ENCODE measurements at regions not wholly inside any gene's neighbourhood (a gene's known extent, or its start where the extent isn't known, plus 50 kb on each side); places are given as distances from the start of the nearest gene placed in this dataset.
"Not testable (repeated sequence)": the region's sequence is repeated elsewhere in the genome, so short reads cannot be mapped to it uniquely, and the experiment has no call there.

DNA sequence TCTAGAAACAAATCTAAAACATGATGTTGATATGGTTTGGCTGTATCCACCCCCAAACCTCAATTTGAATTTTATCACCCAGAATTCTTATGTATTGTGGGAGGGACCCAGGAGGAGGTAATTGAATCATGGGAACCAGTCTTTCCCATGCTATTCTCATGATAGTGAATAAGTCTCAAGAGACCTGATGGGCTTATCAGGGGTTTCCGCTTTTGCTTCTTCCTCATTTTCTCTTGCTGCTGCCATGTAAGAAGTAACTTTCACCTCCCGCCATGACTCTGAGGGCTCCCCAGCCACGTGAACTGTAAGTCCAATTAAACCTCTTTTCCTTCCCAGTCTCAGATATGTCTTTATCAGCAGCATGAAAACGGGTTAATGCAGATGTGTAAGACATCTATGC is 232.7 kb upstream of the ONECUT1 start:
- DNase-seq (ENCODE audit: low spot score), result no peak

DNA sequence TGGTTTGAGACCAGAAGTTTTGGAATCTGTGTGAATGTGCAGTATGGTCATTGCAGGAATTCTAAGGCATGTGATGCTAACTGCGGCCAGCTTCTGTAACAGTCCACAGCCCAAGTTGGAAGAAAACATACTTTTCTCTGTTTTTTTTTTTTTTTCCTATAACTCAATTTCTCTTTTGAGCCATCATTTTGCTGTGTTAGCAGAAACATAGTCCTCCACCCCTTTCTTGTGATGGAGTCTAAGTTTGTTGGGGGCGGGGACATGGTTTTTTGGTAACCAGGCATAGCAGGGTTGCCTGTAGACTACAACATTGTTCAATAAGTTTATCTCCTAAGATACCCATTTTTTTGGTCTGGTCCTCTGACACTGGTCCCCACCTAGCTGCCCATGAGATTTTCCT is 223.2 kb upstream of the ONECUT1 start:
- no peak for DNase-seq (ENCODE audit: low spot score)

DNA sequence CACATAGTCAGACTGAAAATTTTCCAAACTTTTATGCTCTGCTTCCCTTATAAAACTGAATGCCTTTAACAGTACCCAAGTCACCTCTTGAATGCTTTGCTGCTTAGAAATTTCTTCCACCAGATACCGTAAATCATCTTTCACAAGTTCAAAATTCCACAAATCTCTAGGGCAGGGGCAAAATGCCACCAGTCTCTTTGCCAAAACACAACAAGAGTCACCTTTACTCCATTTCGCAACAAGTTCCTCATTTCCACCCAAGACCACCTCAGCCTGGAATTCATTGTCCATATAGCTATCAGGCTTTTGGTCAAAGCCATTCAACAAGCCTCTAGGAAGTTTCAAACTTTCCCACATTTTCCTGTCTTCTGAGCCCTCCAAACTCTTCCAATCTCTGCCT is 221.6 kb upstream of the ONECUT1 start:
- DNase-seq (ENCODE audit: low spot score), result not testable (repeated sequence)

DNA sequence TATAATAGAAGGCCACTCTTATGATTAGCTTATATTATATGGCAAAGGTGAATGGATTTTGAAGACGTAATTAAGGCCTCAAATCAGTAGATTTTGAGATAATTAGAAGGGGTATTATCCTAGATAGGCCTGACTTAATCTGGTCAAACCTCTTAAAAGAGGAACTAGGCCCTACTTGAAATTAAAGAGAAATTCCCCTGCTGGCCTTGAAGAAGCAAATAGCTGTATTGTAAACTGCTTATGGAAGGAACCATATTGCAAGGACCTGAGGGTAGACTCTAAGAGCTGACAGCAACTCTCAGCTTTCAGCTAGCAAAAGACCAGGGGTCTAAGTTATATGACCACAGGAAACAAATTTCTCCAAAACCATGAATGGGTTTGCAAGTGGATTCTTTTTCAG is 219.0 kb upstream of the ONECUT1 start:
- DNase-seq (ENCODE audit: low spot score), result no peak

DNA sequence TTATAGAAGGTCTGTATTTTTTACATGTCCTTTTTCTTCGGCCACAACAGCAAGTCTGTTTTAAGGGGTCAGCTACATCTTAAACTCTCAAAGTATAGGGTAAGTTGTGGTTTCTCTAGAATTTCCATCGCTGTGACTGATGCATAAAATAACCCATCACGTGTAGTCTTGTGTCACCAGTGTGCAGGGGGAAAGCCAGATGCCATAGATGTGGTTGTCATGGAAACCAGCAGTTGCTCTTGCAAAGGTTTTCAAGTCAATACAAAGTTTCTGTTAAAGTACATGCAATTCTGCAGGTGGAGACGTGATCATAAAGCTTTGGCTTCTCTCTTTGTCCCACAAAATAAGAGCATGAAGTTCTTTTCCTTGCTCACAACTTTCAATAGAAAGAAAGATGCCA is 210.3 kb upstream of the ONECUT1 start:
- DNase-seq (ENCODE audit: low spot score), result no peak

DNA sequence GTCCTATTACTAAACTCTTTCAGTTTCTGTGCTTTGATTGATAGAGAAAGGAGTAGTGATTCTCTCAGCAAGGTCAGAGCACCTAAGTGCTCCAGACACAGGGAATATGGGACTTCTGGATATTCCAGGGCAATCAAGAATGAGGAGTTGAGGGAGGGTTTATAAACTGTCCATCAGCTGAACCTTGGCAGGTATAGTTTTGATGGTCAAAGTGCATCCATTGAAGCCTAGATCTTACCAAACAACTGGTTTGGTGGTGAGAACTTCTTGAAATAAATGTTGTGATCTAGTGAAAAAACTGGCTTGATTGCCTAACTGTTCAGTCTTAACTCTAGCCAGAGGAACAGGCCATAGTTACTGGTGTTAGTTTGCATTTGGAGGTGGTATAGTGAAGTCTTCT is 207.0 kb upstream of the ONECUT1 start:
- no peak for DNase-seq (ENCODE audit: low spot score)

DNA sequence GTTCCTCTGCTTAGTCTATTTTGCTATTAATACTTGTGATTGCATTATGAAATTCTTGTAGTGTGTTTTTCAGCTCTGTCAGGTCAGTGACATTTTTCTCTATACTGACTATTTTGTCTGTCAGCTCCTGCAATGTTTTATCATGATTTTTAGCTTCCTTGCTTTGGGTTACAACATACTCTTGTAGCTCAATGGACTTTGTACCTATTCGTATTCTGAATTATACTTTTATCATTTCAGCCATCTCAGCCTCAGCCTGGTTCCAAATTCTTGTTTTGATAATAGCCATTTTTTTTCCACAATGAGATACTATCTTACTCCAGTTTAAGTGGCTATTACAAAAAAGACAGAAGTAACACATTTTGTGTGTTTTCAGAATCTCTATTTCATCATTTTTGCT is 204.2 kb upstream of the ONECUT1 start:
- DNase-seq (ENCODE audit: low spot score), result no peak

DNA sequence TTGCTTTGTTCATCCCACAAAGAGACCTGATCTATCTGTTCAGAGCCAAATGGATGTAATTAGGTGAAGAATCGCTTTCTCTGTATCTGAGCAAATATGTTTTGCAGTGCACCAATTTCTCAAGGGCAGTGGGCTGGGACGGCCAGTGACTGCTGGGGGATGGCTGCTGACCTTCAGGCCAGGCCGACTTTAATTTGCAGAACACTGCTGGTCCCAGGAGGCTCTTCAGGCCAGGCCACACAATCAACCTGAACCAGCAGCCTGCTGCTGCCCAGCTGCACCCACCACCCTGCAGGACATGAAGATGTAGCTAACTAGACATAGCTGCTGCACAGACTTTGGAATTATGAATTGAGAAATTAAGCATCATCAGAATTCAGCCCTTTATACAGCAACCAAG is 194.4 kb upstream of the ONECUT1 start:
- DNase-seq (ENCODE audit: low spot score), result no peak

DNA sequence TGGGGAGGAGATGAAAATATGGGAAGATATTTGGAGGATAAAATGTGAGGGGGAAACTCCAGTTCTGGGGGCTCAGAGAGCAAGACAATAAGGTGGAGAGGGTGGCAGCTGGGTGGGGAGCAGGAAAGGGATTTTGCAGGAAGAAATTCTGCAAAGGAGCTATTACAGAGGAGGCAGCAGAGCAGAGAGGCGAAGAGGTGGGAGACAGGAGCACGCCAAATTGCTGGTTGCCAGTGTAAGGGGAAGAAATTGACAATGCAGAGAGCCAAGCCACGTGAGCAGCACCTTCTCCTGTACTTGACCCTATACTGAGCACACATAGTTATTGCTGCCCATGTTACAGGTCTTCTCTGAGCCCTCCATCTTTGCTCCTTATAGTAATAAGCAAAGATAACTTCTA is 190.3 kb upstream of the ONECUT1 start:
- no peak for DNase-seq (ENCODE audit: low spot score)

DNA sequence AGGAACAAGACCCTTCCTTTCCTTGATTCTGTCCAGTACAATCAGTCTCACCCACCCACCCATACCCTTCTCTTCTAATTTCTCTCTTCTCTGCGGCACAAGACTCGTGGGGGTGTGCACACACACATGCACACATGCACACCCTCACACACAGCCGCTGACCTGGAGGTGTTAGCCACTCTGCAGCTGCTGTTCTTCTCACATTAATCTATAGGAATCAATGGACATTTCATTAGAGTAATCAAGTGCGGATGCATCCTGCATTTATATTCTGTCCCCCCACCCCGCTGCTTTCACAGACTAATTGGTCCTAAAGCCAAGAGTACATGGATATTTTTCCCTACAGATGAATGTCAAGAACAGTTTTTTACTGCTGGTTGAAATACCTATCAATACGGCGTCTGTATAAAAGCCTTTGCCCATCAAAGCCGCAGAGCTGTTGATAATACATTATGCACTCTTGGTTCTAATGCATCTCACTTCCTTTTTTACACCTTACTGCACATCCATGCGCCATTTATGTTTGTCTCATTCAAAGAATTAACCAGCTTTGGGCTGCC is 186.5 kb upstream of the ONECUT1 start:
- no peak for DNase-seq (ENCODE audit: low spot score)

DNA sequence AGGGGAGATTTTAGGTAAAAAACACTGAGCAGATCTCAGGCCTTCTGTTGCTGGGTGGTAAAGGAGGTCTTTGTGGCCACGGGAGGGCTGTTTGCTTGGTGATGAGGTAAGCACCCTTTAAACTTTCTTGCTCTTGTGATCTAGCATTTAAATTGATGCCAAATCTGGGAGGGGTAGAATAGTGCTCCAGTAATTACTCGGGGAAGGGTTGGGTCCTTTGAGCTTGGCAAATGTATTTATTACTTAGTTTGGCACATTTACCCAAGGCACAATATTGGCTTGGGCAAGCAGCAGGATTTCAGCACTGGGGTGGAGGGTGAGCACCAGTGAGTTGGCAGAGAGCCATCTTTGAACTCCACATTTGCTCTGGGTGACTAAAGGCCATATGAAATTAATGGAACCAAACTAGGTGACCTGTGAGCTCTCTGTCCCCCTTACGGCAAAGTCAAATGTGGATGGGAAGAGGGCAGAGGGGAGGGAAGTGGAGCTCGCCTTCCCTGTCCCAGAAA is 185.9 kb upstream of the ONECUT1 start:
- no peak for DNase-seq (ENCODE audit: low spot score)

DNA sequence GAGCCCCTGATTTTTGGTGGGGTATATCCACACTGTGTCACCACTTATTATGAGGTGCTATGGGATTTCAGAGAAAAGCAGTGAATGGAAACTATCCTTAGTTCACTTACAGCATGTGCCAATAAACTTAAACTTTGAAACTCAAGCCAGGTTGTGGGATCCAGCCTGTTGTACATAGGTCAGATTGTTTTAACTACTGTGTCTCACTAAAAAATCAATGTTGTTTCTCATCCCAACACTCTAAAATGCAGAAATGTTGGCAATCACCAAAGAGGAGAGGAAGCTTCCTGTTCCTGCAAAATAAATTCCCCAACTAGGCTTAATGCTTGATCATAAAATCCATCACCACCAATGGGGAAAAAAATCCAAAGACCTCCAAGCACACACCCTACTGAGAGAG is 173.7 kb upstream of the ONECUT1 start:
- no peak for DNase-seq (ENCODE audit: low spot score)

DNA sequence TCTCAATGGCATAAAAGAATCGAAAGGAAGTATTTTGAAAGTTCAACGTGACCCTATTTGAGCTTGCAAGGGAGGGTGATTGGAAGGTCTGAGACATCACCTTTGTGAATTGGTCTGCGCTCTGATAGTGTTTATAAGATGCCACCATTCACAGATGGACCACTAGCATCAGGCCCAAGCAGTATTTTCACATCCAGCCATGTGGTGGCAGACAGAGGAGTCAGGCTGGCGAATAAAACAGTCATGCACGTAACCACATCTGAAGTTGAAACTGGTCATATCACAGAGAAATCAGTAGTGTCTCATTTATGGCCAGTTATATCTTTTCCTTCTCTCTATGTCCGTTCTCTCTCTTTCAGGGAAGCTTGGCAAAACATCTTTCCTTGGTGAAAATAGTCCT is 170.1 kb upstream of the ONECUT1 start:
- no peak for DNase-seq (ENCODE audit: low spot score)

DNA sequence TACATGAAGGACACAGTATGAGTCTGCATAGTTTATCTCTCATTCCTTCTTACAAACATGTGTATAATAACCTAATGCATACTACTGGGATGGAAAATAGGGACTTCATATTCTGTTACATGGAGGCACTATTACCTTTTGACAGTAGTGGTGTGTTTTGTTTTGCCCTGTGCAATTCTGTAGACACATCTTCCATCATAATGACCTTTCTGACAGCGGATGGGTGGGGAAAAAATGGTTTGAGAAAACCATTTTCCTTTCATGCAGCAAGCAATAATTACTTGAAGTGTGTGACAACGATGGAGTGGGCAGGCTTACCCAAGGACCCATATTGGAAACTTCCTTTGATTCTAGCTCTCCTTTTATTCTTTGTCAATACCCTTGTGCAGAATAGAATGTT is 153.6 kb upstream of the ONECUT1 start:
- no peak for DNase-seq (ENCODE audit: low spot score)

DNA sequence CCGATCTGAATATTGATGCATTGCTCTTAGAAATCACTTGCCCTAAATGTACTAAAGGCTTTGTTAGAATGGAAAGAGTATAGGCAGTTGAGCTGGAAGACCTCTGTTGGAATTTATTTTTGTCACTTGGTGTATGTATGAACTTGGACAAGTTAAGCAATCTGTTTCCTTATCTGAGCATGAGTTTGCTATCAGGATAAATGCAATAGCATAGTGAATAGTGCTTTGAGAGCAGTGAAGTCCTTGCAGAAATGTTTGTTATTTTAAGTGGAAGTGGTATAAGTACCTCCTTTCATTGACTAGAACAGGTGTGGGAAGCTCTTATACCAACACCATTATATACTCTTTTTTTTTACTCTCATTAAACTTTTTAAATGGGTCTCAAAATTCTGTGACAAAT is 146.4 kb upstream of the ONECUT1 start:
- no peak for DNase-seq (ENCODE audit: low spot score)

DNA sequence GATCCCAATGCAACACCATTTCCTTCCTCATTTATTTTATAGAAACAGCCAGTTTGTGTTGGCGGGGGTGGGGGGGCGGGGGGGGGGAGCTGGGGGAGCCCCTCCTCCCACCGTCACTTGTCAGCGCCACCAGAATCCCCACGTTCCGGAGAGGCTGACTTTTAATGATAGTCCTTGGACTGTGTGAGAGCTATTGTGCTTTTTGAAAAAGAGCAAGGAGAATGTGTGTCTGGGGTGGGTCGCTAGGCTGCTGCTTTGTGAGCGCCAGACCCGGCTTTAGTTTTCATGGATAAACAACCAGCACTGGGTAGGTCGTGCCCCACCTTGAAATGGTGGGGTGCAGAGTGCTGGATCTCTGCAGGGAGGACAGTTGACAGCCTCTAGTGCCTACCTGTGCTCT is 135.0 kb upstream of the ONECUT1 start:
- DNase-seq (ENCODE audit: low spot score), result no peak

DNA sequence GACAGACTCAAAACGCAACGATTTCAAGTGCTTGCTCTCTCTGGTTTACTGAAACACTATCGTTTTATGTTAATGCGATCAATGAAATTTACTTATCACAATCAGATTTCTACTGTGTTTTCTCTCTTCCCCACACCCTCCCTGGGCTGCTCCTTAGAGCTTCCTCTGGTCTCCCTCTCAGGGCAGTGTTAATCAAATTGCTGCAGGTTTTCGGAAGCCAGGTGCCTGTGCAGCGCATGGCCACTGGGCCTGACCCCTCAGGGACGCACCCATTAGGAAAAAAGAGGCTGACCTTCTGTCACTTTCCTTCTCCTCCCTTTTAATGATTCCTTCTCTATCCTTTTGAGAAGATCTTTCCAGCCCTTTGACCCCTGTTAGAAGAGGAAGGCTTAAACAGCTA is 134.5 kb upstream of the ONECUT1 start:
- DNase-seq (ENCODE audit: low spot score), result no peak

DNA sequence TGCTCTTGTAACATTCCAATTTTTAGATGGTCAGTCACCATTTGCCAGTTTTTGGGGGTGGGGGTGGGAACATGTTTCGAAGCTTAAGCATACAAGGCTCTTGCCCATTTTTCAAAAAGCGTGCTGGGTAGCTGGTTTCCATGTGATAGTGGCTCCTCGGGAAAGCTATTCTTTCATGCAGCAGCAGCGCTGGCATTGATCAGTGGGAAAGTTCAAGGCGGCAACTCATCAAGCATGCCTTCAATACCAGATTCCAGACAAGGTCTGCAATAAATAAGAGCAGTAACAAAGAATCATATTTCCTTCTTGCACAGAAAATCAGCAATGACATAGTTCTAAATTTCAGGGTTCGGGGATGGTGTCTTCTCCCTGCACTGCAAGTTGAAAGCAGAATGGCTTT is 133.5 kb upstream of the ONECUT1 start:
- DNase-seq (ENCODE audit: low spot score), result no peak

DNA sequence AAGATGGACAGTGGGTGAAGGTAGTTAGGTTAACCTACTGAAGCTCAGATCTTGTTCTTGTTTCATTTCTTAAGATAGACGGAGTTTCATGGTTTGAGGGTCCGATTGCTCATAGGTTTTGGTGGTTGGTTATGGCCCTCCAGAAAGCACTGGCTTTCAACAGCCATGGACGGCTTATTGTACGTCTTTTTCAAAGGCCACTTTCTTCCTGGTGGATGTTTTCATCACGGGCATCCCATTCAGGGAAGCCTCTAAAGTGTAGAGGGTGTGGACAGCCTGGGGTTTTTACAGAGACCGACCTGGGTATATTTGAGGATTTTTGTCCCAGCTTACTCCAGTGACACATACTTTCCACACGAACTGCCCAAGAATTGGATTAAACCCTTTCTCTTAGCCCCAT is 132.7 kb upstream of the ONECUT1 start:
- DNase-seq (ENCODE audit: low spot score), result no peak

DNA sequence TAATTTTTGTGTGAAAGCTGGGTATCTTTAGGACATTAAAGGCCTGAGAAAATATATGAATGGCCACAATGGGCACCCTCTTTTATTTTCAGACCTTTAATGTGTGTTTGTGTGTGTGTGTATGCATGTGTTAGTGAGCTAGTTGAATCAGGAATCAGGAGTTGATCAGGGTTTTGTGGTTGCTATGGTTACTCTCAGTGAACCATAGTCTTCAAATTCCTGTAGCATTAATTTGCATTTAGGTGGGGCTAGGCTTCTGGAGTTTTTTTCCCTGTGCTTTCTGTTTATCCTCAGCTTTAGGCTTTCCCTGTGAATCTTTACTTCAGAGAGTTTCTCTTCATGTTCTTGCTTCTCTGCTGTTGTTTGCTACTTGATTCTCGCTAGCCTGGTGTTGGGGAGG is 122.0 kb upstream of the ONECUT1 start:
- no peak for DNase-seq (ENCODE audit: low spot score)

DNA sequence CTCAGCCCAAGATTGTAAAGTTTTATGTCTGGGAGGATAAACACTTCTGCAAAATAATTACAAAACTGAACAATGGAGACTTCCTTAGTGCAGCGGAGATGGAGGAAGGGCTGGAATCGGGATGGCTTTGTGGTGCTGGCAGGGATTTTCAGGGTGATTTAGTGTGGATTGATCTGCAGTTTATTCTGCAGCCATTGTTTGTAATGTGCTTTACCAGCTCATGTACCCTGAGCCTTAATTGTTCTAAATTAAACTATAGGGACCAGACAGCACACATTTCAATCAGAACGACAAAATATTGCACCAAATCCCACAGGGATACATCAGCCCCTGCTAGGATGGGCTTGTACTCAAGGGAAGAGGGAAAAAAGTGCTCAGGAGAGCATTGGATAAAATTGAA is 103.2 kb upstream of the ONECUT1 start:
- no peak for DNase-seq (ENCODE audit: low spot score)

DNA sequence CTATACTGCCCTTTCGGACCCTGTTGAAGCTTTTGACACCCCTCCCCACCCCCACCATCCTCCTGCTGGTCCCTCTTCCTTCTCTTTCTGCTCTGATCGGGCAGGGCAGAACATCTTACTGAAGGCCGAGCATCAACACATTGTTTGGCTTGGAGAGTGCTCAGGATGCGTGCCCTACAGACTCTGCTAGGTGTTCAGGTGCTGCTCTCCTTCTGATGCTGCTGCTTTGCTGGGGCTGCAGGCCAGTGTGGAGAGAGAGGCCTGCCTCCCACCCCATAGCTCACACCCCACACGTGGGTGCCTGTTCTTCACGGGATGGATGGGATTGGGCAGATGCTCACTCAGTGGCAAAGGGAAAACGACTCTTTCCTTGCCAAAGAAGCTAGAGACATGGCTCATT is 89.8 kb upstream of the ONECUT1 start:
- no peak for DNase-seq (ENCODE audit: low spot score)

DNA sequence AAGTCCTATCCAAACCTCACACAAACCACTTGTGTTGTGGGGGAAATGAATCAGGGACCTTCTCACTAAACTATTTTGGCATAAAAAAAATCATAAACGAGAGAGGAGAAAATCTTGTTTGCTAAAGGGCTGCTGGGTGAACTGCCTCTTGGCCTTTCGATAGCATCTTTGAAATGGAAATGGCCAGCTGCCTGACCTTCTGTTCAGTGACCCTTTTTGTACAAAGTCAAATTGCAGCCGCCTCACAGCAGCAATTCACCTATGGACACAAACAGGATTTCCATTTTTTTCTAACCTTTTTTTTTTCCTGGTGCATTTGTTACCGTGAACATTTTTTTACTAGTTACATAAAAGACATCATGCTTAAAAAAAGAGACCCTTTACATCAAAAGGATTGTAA is 89.0 kb upstream of the ONECUT1 start:
- DNase-seq (ENCODE audit: low spot score), result no peak

DNA sequence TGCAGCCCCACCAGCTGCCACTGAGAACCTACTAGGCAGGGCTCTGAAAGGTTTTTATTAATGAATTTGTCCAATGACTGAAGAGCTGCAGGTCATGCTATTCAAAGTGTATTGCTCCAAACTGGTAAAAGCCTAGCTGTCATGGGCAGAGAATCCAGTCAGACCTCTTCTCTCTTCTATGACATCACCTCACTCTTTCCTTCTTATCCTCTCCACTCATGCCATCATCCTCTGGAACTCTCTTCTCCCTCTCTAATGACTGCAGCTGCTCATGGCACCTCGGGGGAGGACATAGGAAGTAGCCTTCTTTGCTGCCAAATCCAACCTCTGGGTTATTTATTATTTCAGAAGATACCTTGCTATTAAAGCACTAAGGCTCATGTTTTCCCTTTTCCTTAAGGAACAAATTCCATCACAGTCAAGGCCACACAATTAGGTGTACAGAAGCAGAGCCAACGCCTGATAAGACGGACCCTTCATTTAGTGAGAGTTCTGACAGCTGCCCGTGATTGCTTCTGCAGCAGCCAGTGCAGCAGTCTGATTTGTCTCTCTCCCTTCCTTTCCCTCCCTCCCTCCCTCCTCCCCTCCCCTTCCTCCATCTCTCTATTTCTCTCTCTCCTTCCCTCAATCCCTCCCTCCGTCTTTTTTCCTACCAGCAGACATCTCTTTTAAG is 87.0 kb upstream of the ONECUT1 start:
- no peak for DNase-seq (ENCODE audit: low spot score)
